Tibial artery (tissue), 4 donors: ENCODE measurements at regions not wholly inside any gene's neighbourhood (a gene's known extent, or its start where the extent isn't known, plus 50 kb on each side); places are given as distances from the start of the nearest gene placed in this dataset.
"Not testable (repeated sequence)": the region's sequence is repeated elsewhere in the genome, so short reads cannot be mapped to it uniquely, and the experiment has no call there.

ENCODE experiments used
- DNase-seq, 2 donors: peaks; one replicate each; pipeline ENCODE4 v3.0.0-alpha.2; 2019
- H3K27ac ChIP-seq, 2 donors: fragments of 200-600 bp; sonication (generic) in 1 of 2; 1 replicate in 1 of 2; 2 replicates in 1 of 2; pipeline ENCODE4 v1.5.1; 2018 to 2019; ENCODE audit warnings: mild to moderate bottlenecking in 1 of 2
- H3K27me3 ChIP-seq, 2 donors: fragments of 200-600 bp; sonication (generic) in 1 of 2; one replicate each; pipeline versions ENCODE4 v1.5.1 to v1.6.0; 2016 to 2019
- H3K36me3 ChIP-seq, 3 donors: fragments of 200-600 bp; sonication (generic) in 2 of 3; one replicate each; pipeline ENCODE4 v1.5.1; 2016 to 2019; ENCODE audit warnings: mild to moderate bottlenecking in 2 of 3
- H3K4me1 ChIP-seq, 4 donors: fragments of 200-600 bp; sonication (generic) in 2 of 4; 1 replicate in 3 of 4; 2 replicates in 1 of 4; pipeline ENCODE4 v1.5.1; 2016 to 2019
- H3K4me3 ChIP-seq, 2 donors: fragments of 200-600 bp; sonication (generic) in 1 of 2; 1 replicate in 1 of 2; 2 replicates in 1 of 2; pipeline ENCODE4 v1.5.1; 2018 to 2019; ENCODE audit warnings: mild to moderate bottlenecking in 2 of 2
- H3K9me3 ChIP-seq, 3 donors: fragments of 200-600 bp; sonication (generic) in 1 of 3; one replicate each; pipeline ENCODE4 v1.5.1; 2016 to 2019
- CTCF ChIP-seq, 2 experiments: fragments of 200-600 bp in 1 of 2; fragments of 450-650 bp in 1 of 2; IDR thresholded peaks; one replicate each; pipeline ENCODE4 v1.5.1; 2017 to 2019; ENCODE audit warnings: antibody characterized with exemption in 2 of 2, mild to moderate bottlenecking in 1 of 2, moderate library complexity in 1 of 2
- intact Hi-C: fragments of 100-400 bp; cut with DNase I; formaldehyde crosslinking; loops from one replicate; pipeline ENCODE4 v1.15.0; 2023; ENCODE audit warnings: low total_unique reads

- intact Hi-C loops: no loop called here
- Histone ChIP-seq H3K27ac (no peak overlapping the region), H3K36me3 (no peaks in the 10 kb centered on the region), H3K4me1 (no peaks in the 10 kb centered on the region), H3K27me3 (no peaks in the 10 kb centered on the region), H3K4me3 (no peak overlapping the region), H3K9me3 (peaks cover 0 to 11% (median 8%) of the 10 kb centered on the region in 3 donors)
- DNase-seq: no peak
- no peak for TF ChIP-seq CTCF (IDR thresholded peaks at IDR 0.05)
Observed at GRCh38 chr2:6140509-6140908, 448.3 kb downstream of the SOX11 start.

GRCh38 chr2:6143812-6144211 lies 451.6 kb downstream of the SOX11 start:
- intact Hi-C loops: no loop called here
- Histone ChIP-seq H3K9me3 (peaks cover 0 to 11% (median 8%) of the 10 kb centered on the region in 3 donors), H3K4me1 (no peaks in the 10 kb centered on the region), H3K27ac (no peak overlapping the region), H3K27me3 (no peaks in the 10 kb centered on the region), H3K36me3 (no peaks in the 10 kb centered on the region), H3K4me3 (no peak overlapping the region)
- no peak for TF ChIP-seq CTCF (IDR thresholded peaks at IDR 0.05)
- no peak for DNase-seq

GRCh38 chr2:6147215-6147614 lies 455.0 kb downstream of the SOX11 start:
- intact Hi-C loops, DNase-seq, H3K36me3 ChIP-seq, H3K27me3 ChIP-seq, H3K27ac ChIP-seq, H3K4me1 ChIP-seq, H3K4me3 ChIP-seq: not testable (repeated sequence)
- H3K9me3 ChIP-seq: peaks cover 0 to 11% (median 8%) of the 10 kb centered on the region in 3 donors

- intact Hi-C loops: no loop called here
- no peaks in the 10 kb centered on the region for H3K27me3 ChIP-seq
- H3K4me1 ChIP-seq: no peaks in the 10 kb centered on the region
- no peak for DNase-seq
- H3K27ac ChIP-seq: no peak overlapping the region
- no peak overlapping the region for H3K4me3 ChIP-seq
- peaks cover 0 to 4% (median 2%) of the 10 kb centered on the region in 3 donors for H3K9me3 ChIP-seq
- no peaks in the 10 kb centered on the region for H3K36me3 ChIP-seq
- no peak for TF ChIP-seq CTCF (IDR thresholded peaks at IDR 0.05)
Observed at GRCh38 chr2:6148882-6149281, 456.7 kb downstream of the SOX11 start.

GRCh38 chr2:6159606-6160005 lies 467.4 kb downstream of the SOX11 start:
- Histone ChIP-seq H3K27me3 (no peaks in the 10 kb centered on the region), H3K4me3 (no peak overlapping the region), H3K9me3 (no peaks in the 10 kb centered on the region), H3K4me1 (no peaks in the 10 kb centered on the region), H3K27ac (no peak overlapping the region), H3K36me3 (no peaks in the 10 kb centered on the region)
- no peak for TF ChIP-seq CTCF (IDR thresholded peaks at IDR 0.05)
- intact Hi-C loops: no loop called here
- no peak for DNase-seq

GRCh38 chr2:6163932-6164331 lies 471.7 kb downstream of the SOX11 start:
- no peaks in the 10 kb centered on the region for H3K36me3 ChIP-seq
- no peak for DNase-seq

More at GRCh38 chr2:6163932-6164331, 471.7 kb downstream of the SOX11 start:
- intact Hi-C loops: no loop called here
- Histone ChIP-seq H3K4me3 (no peak overlapping the region), H3K27me3 (no peaks in the 10 kb centered on the region), H3K27ac (no peak overlapping the region), H3K9me3 (no peaks in the 10 kb centered on the region), H3K4me1 (no peaks in the 10 kb centered on the region)
- no peak for TF ChIP-seq CTCF (IDR thresholded peaks at IDR 0.05)
